ENCODE measurements at regions not wholly inside any gene's neighbourhood (a gene's known extent, or its start where the extent isn't known, plus 50 kb on each side); places are given as distances from the start of the nearest gene placed in this dataset.

GRCh38 chr7:46568420-46569132, 647.5 kb upstream of the IGFBP3 start:
- TF ChIP-seq EZH2phosphoT487 (IDR thresholded peaks at IDR 0.05; ENCODE audit: borderline replicate concordance), result no peak
- TF ChIP-seq, protein P1, sequence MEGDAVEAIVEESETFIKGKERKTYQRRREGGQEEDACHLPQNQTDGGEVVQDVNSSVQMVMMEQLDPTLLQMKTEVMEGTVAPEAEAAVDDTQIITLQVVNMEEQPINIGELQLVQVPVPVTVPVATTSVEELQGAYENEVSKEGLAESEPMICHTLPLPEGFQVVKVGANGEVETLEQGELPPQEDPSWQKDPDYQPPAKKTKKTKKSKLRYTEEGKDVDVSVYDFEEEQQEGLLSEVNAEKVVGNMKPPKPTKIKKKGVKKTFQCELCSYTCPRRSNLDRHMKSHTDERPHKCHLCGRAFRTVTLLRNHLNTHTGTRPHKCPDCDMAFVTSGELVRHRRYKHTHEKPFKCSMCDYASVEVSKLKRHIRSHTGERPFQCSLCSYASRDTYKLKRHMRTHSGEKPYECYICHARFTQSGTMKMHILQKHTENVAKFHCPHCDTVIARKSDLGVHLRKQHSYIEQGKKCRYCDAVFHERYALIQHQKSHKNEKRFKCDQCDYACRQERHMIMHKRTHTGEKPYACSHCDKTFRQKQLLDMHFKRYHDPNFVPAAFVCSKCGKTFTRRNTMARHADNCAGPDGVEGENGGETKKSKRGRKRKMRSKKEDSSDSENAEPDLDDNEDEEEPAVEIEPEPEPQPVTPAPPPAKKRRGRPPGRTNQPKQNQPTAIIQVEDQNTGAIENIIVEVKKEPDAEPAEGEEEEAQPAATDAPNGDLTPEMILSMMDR (conservative IDR thresholded peaks at IDR 0.05; ENCODE audit: low read length), result no peak
